H9 (cell line): ENCODE measurements at regions not wholly inside any gene's neighbourhood (a gene's known extent, or its start where the extent isn't known, plus 50 kb on each side); places are given as distances from the start of the nearest gene placed in this dataset.

Experiments used
- DNase-seq: peaks from one replicate; pipeline ENCODE4 v3.0.0-alpha.2; 2017
- H2AFZ ChIP-seq: one replicate; pipeline ENCODE4 v1.6.1; 2013; ENCODE audit warnings: mild to moderate bottlenecking, low read length, control low read depth, moderate library complexity
- H2AK5ac ChIP-seq: 2 replicates; pipeline ENCODE4 v1.6.1; 2013; ENCODE audit warnings: low read length, control low read depth, mixed read lengths; ENCODE audit not compliant: insufficient read length
- H2BK120ac ChIP-seq: one replicate; pipeline ENCODE4 v1.6.1; 2013; ENCODE audit warnings: low read depth, mild to moderate bottlenecking, low read length, control low read depth, inconsistent platforms; ENCODE audit not compliant: poor library complexity, severe bottlenecking
- H2BK12ac ChIP-seq: 2 replicates; pipeline ENCODE4 v1.6.1; 2013; ENCODE audit warnings: low read length, control low read depth, mixed read lengths, low read depth; ENCODE audit not compliant: insufficient read length
- H2BK15ac ChIP-seq: 2 replicates; pipeline ENCODE4 v1.6.1; 2013; ENCODE audit warnings: low read depth, low read length, control low read depth
- H2BK20ac ChIP-seq: one replicate; pipeline ENCODE4 v1.6.1; 2013; ENCODE audit warnings: low read depth, mild to moderate bottlenecking, low read length, control low read depth, inconsistent platforms; ENCODE audit not compliant: poor library complexity, severe bottlenecking
- H2BK5ac ChIP-seq: 2 replicates; pipeline ENCODE4 v1.6.1; 2013; ENCODE audit warnings: low read length, control low read depth, mixed read lengths; ENCODE audit not compliant: insufficient read length
- H3K14ac ChIP-seq: 2 replicates; pipeline ENCODE4 v1.6.1; 2013; ENCODE audit warnings: low read length, control low read depth; ENCODE audit not compliant: insufficient read depth
- H3K18ac ChIP-seq: 2 replicates; pipeline ENCODE4 v1.6.1; 2013; ENCODE audit warnings: low read depth, mild to moderate bottlenecking, mixed read lengths, low read length, control low read depth; ENCODE audit not compliant: insufficient read length
- H3K23ac ChIP-seq: 2 replicates; pipeline ENCODE4 v1.6.1; 2013; ENCODE audit warnings: low read length, control low read depth, mixed read lengths, low read depth; ENCODE audit not compliant: insufficient read length
- H3K23me2 ChIP-seq: 2 replicates; pipeline ENCODE4 v1.6.1; 2013; ENCODE audit warnings: low read depth, mild to moderate bottlenecking, mixed read lengths, low read length, control low read depth; ENCODE audit not compliant: insufficient read length, poor library complexity, severe bottlenecking
- H3K27ac ChIP-seq: 2 replicates; pipeline ENCODE4 v1.5.1; 2013; ENCODE audit warnings: low read length, control low read depth, mixed read lengths, low read depth; ENCODE audit not compliant: insufficient read length
- H3K27me3 ChIP-seq: 2 replicates; pipeline ENCODE4 v1.6.1; 2013; ENCODE audit warnings: low read length, control low read depth, inconsistent platforms; ENCODE audit not compliant: insufficient read depth
- H3K4ac ChIP-seq: 2 replicates; pipeline ENCODE4 v1.6.1; 2013; ENCODE audit warnings: low read depth, mild to moderate bottlenecking, control low read depth, inconsistent platforms, low read length, moderate library complexity
- H3K4me1 ChIP-seq: 2 replicates; pipeline ENCODE4 v1.6.1; 2013; ENCODE audit warnings: low read length, control low read depth, inconsistent platforms; ENCODE audit not compliant: insufficient read depth
- H3K4me2 ChIP-seq: 2 replicates; pipeline ENCODE4 v1.6.1; 2013; ENCODE audit warnings: low read length, control low read depth, mixed read lengths; ENCODE audit not compliant: insufficient read length, insufficient read depth
- H3K56ac ChIP-seq: 2 replicates; pipeline ENCODE4 v1.6.1; 2013; ENCODE audit warnings: low read depth, mild to moderate bottlenecking, mixed read lengths, low read length, control low read depth; ENCODE audit not compliant: insufficient read length
- H3K79me1 ChIP-seq: 2 replicates; pipeline ENCODE4 v1.6.1; 2013; ENCODE audit warnings: low read depth, mild to moderate bottlenecking, moderate library complexity, low read length, control low read depth, inconsistent platforms; ENCODE audit not compliant: insufficient read depth, poor library complexity, severe bottlenecking
- H3K79me2 ChIP-seq: 2 replicates; pipeline ENCODE4 v1.6.1; 2013; ENCODE audit warnings: low read length, control low read depth, inconsistent platforms; ENCODE audit not compliant: insufficient read depth
- H3K9ac ChIP-seq: 2 replicates; pipeline ENCODE4 v1.6.1; 2013; ENCODE audit warnings: low read length, control low read depth, mixed read lengths; ENCODE audit not compliant: insufficient read length; ENCODE audit errors: extremely low read depth
- H3K9me3 ChIP-seq: one replicate; pipeline ENCODE4 v1.6.1; 2013; ENCODE audit warnings: low read depth, low read length, inconsistent platforms; ENCODE audit not compliant: control insufficient read depth
- H3T11ph ChIP-seq: one replicate; pipeline ENCODE4 v1.6.1; 2013; ENCODE audit warnings: mild to moderate bottlenecking, low read length, control low read depth, inconsistent platforms
- H4K20me1 ChIP-seq: one replicate; pipeline ENCODE4 v1.6.1; 2013; ENCODE audit not compliant: control insufficient read depth, insufficient read length, insufficient read depth
- H4K5ac ChIP-seq: 2 replicates; pipeline ENCODE4 v1.6.1; 2013; ENCODE audit warnings: low read depth, mild to moderate bottlenecking, mixed read lengths, low read length, control low read depth; ENCODE audit not compliant: insufficient read length
- H4K8ac ChIP-seq: replicated peaks from 2 replicates; pipeline ENCODE4 v1.6.1; 2013; ENCODE audit warnings: low read length, control low read depth, mixed read lengths, low read depth; ENCODE audit not compliant: insufficient read length
- H4K91ac ChIP-seq: 2 replicates; pipeline ENCODE4 v1.6.1; 2013; ENCODE audit warnings: low read depth, mild to moderate bottlenecking, moderate library complexity, mixed read lengths, low read length, control low read depth; ENCODE audit not compliant: insufficient read length
- H3K27ac Mint-ChIP-seq, 3 experiments: 2 replicates in 2 of 3; 3 replicates in 1 of 3; pipeline ENCODE4 v1.8.0; 2020 to 2021; ENCODE audit warnings: mixed read lengths in 3 of 3, mild to moderate bottlenecking in 1 of 3, moderate library complexity in 1 of 3
- H3K27me3 Mint-ChIP-seq: 2 replicates; pipeline ENCODE4 v1.8.0; 2021; ENCODE audit warnings: low read depth, mild to moderate bottlenecking, moderate library complexity, mixed read lengths
- H3K36me3 Mint-ChIP-seq, 3 experiments: 2 replicates in 2 of 3; 3 replicates in 1 of 3; pipeline ENCODE4 v1.8.0; 2020 to 2021; ENCODE audit warnings: low read depth in 3 of 3, mixed read lengths in 3 of 3; ENCODE audit not compliant: insufficient read depth in 1 of 3
- H3K4me1 Mint-ChIP-seq, 2 experiments: 2 replicates each; pipeline ENCODE4 v1.8.0; 2020; ENCODE audit warnings: mixed read lengths in 2 of 2
- H3K4me3 Mint-ChIP-seq, 2 experiments: 2 replicates in 1 of 2; 3 replicates in 1 of 2; pipeline ENCODE4 v1.8.0; 2020 to 2021; ENCODE audit warnings: mild to moderate bottlenecking in 2 of 2, mixed read lengths in 2 of 2, moderate library complexity in 1 of 2
- H3K9me3 Mint-ChIP-seq, 2 experiments: 2 replicates in 1 of 2; 3 replicates in 1 of 2; pipeline ENCODE4 v1.8.0; 2020; ENCODE audit warnings: mild to moderate bottlenecking in 2 of 2, mixed read lengths in 2 of 2, moderate library complexity in 1 of 2
- WGBS: extraction: QIAGEN DNeasy Blood & Tissue Kit; methylation state at CpG from one replicate; pipeline ENCODE4 v1.1.7; 2013; ENCODE audit warnings: missing lambda C conversion rate, low lambda C conversion rate, mixed read lengths; ENCODE audit not compliant: insufficient read length; ENCODE audit errors: extremely low coverage; 5-methylcytosine and 5-hydroxymethylcytosine counted together
- TF ChIP-seq, protein P1 (sequence below): fragments of 200-600 bp; sonication (generic); conservative IDR thresholded peaks from 3 replicates; pipeline ENCODE4 v1.8.0; 2021; ENCODE audit warnings: antibody characterized with exemption, mild to moderate bottlenecking

- no peak overlapping the region for H3K14ac ChIP-seq
- H3K36me3 Mint-ChIP-seq, result no peaks in the 10 kb centered on the region
- H3K4me3 Mint-ChIP-seq, result no peak overlapping the region
- no peak overlapping the region for H3K23ac ChIP-seq
- no CpG with 5 or more reads among the region's 3 CpGs for WGBS
- no peak for DNase-seq
- peaks cover 2 to 4% of the 10 kb centered on the region in 2 experiments; a peak in 3 of 4 replicates for H3K4me1 Mint-ChIP-seq
- H4K8ac ChIP-seq, result no peak overlapping the region
- H3K79me1 ChIP-seq, result no peaks in the 10 kb centered on the region
- H4K5ac ChIP-seq, result no peak overlapping the region
- H2AK5ac ChIP-seq, result no peak overlapping the region
- H2BK12ac ChIP-seq, result no peak overlapping the region
- no peak overlapping the region for H3K27ac Mint-ChIP-seq
- H3K9me3 ChIP-seq, result no peaks in the 10 kb centered on the region
- no peaks in the 10 kb centered on the region for H4K20me1 ChIP-seq
- H4K91ac ChIP-seq, result no peak overlapping the region
- no peak overlapping the region for H3T11ph ChIP-seq
- no peaks in the 10 kb centered on the region for H3K79me2 ChIP-seq
- H3K27me3 ChIP-seq, result no peaks in the 10 kb centered on the region
- H2BK20ac ChIP-seq, result no peak overlapping the region
- no peak overlapping the region for H3K18ac ChIP-seq
- no peak overlapping the region for H2BK120ac ChIP-seq
- H3K4me2 ChIP-seq, result no peak overlapping the region
- no peaks in the 10 kb centered on the region for H3K9me3 Mint-ChIP-seq
- H3K23me2 ChIP-seq, result no peaks in the 10 kb centered on the region
- H2BK5ac ChIP-seq, result no peak overlapping the region
- no peak overlapping the region for H2AFZ ChIP-seq
- H3K27me3 Mint-ChIP-seq, result no peaks in the 10 kb centered on the region
- TF ChIP-seq, protein P1, sequence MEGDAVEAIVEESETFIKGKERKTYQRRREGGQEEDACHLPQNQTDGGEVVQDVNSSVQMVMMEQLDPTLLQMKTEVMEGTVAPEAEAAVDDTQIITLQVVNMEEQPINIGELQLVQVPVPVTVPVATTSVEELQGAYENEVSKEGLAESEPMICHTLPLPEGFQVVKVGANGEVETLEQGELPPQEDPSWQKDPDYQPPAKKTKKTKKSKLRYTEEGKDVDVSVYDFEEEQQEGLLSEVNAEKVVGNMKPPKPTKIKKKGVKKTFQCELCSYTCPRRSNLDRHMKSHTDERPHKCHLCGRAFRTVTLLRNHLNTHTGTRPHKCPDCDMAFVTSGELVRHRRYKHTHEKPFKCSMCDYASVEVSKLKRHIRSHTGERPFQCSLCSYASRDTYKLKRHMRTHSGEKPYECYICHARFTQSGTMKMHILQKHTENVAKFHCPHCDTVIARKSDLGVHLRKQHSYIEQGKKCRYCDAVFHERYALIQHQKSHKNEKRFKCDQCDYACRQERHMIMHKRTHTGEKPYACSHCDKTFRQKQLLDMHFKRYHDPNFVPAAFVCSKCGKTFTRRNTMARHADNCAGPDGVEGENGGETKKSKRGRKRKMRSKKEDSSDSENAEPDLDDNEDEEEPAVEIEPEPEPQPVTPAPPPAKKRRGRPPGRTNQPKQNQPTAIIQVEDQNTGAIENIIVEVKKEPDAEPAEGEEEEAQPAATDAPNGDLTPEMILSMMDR, result no peak
- no peaks in the 10 kb centered on the region for H3K4me1 ChIP-seq
- H3K56ac ChIP-seq, result no peak overlapping the region
- H3K4ac ChIP-seq, result no peak overlapping the region
- H3K9ac ChIP-seq, result no peak overlapping the region
- H3K27ac ChIP-seq, result no peak overlapping the region
- no peak overlapping the region for H2BK15ac ChIP-seq
Measured at GRCh38 chr2:211070547-211070946, 514.1 kb downstream of the CPS1 start.
